Lower leg skin (tissue), 3 donors: ENCODE measurements at regions not wholly inside any gene's neighbourhood (a gene's known extent, or its start where the extent isn't known, plus 50 kb on each side); places are given as distances from the start of the nearest gene placed in this dataset.

Experiments
- POLR2A ChIP-seq, 2 donors: fragments of 450-650 bp; IDR thresholded peaks; one replicate each; pipeline ENCODE4 v1.6.1; 2016 to 2017; ENCODE audit warnings: antibody characterized with exemption in 2 of 2, mild to moderate bottlenecking in 1 of 2, moderate library complexity in 1 of 2
- TF ChIP-seq, protein P1 (sequence below), 3 donors: fragments of 450-650 bp; IDR thresholded peaks; one replicate each; pipeline ENCODE4 v1.5.1; 2016; ENCODE audit warnings: antibody characterized with exemption in 3 of 3, mild to moderate bottlenecking in 3 of 3, moderate library complexity in 2 of 3

- TF ChIP-seq, protein P1, sequence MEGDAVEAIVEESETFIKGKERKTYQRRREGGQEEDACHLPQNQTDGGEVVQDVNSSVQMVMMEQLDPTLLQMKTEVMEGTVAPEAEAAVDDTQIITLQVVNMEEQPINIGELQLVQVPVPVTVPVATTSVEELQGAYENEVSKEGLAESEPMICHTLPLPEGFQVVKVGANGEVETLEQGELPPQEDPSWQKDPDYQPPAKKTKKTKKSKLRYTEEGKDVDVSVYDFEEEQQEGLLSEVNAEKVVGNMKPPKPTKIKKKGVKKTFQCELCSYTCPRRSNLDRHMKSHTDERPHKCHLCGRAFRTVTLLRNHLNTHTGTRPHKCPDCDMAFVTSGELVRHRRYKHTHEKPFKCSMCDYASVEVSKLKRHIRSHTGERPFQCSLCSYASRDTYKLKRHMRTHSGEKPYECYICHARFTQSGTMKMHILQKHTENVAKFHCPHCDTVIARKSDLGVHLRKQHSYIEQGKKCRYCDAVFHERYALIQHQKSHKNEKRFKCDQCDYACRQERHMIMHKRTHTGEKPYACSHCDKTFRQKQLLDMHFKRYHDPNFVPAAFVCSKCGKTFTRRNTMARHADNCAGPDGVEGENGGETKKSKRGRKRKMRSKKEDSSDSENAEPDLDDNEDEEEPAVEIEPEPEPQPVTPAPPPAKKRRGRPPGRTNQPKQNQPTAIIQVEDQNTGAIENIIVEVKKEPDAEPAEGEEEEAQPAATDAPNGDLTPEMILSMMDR (IDR thresholded peaks at IDR 0.05) = no peak
- no peak for TF ChIP-seq POLR2A (IDR thresholded peaks at IDR 0.05)
Measured at GRCh38 chr6:67352717-67353116, 1282.4 kb upstream of the ADGRB3 start.
